IMR-90 (cell line): ENCODE measurements at regions not wholly inside any gene's neighbourhood (a gene's known extent, or its start where the extent isn't known, plus 50 kb on each side); places are given as distances from the start of the nearest gene placed in this dataset.

ENCODE experiments used
- CEBPB ChIP-seq: IDR thresholded peaks from 2 replicates; pipeline ENCODE4 v1.6.1; 2012; ENCODE audit warnings: low read depth, low read length, improper control_type of control experiment
- ELK1 ChIP-seq: fragments of 150-350 bp; IDR thresholded peaks from 2 replicates; pipeline ENCODE4 v1.6.1; 2016; ENCODE audit warnings: low read depth, mild to moderate bottlenecking, low read length, moderate library complexity, borderline replicate concordance
- FOS ChIP-seq: fragments of 150-350 bp; IDR thresholded peaks from 2 replicates; pipeline ENCODE4 v1.6.1; 2016; ENCODE audit warnings: low read depth, low read length
- MAFK ChIP-seq: IDR thresholded peaks from 2 replicates; pipeline ENCODE4 v1.6.1; 2012; ENCODE audit warnings: low read depth, low read length, improper control_type of control experiment
- MAZ ChIP-seq: IDR thresholded peaks from 2 replicates; pipeline ENCODE4 v1.6.1; 2012; ENCODE audit warnings: low read depth, mild to moderate bottlenecking, low read length, improper control_type of control experiment, moderate library complexity, borderline replicate concordance
- POLR2A ChIP-seq: IDR thresholded peaks from 2 replicates; pipeline ENCODE4 v1.6.1; 2012; ENCODE audit warnings: mild to moderate bottlenecking, low read depth, low read length
- RAD21 ChIP-seq: IDR thresholded peaks from 2 replicates; pipeline ENCODE4 v1.6.1; 2012; ENCODE audit warnings: low read length, improper control_type of control experiment
- RCOR1 ChIP-seq: IDR thresholded peaks from 2 replicates; pipeline ENCODE4 v1.6.1; 2012; ENCODE audit warnings: mild to moderate bottlenecking, low read length, improper control_type of control experiment; ENCODE audit not compliant: insufficient replicate concordance
- RFX5 ChIP-seq: IDR thresholded peaks from 2 replicates; pipeline ENCODE4 v1.8.0; 2012; ENCODE audit warnings: low read depth, mild to moderate bottlenecking, low read length, moderate library complexity
- SMC3 ChIP-seq: fragments of 150-350 bp; IDR thresholded peaks from 2 replicates; pipeline ENCODE4 v1.6.1; 2016; ENCODE audit warnings: low read depth, mild to moderate bottlenecking, antibody characterized with exemption, low read length, moderate library complexity
- TF ChIP-seq, protein P1 (sequence below): conservative IDR thresholded peaks from 2 replicates; pipeline ENCODE4 v1.5.1; 2012; ENCODE audit warnings: mild to moderate bottlenecking, low read depth, low read length, improper control_type of control experiment

DNA sequence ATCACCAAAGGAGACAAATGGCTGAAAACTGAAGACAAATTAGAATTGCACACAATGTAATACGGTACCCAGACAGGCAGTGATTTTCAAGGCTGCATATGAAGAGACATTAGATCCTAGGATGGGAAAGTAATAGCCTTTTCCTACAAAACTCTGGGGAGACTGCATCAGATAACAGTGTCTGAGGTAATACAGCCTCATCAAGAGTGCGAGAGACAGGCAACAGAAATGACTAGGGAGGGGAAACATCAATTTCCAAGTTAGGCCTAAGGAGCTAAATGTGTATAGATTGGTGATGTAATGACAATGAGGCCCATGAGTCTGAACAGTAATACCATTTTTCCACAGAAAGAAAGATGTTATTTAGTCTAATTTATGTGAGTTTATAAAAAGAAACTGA lies 200.3 kb downstream of the HTR1B start:
- TF ChIP-seq POLR2A = no peak
- TF ChIP-seq, protein P1, sequence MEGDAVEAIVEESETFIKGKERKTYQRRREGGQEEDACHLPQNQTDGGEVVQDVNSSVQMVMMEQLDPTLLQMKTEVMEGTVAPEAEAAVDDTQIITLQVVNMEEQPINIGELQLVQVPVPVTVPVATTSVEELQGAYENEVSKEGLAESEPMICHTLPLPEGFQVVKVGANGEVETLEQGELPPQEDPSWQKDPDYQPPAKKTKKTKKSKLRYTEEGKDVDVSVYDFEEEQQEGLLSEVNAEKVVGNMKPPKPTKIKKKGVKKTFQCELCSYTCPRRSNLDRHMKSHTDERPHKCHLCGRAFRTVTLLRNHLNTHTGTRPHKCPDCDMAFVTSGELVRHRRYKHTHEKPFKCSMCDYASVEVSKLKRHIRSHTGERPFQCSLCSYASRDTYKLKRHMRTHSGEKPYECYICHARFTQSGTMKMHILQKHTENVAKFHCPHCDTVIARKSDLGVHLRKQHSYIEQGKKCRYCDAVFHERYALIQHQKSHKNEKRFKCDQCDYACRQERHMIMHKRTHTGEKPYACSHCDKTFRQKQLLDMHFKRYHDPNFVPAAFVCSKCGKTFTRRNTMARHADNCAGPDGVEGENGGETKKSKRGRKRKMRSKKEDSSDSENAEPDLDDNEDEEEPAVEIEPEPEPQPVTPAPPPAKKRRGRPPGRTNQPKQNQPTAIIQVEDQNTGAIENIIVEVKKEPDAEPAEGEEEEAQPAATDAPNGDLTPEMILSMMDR = no peak
- TF ChIP-seq CEBPB = no peak
- TF ChIP-seq MAFK = no peak
- TF ChIP-seq MAZ = no peak
- no peak for TF ChIP-seq FOS
- no peak for TF ChIP-seq RAD21
- no peak for TF ChIP-seq RFX5
- no peak for TF ChIP-seq ELK1
- TF ChIP-seq RCOR1 = no peak
- no peak for TF ChIP-seq SMC3
